Fibroblast of mammary gland (primary cell): ENCODE measurements at regions not wholly inside any gene's neighbourhood (a gene's known extent, or its start where the extent isn't known, plus 50 kb on each side); places are given as distances from the start of the nearest gene placed in this dataset.

Source experiments
- DNase-seq: peaks from one replicate; pipeline ENCODE4 v3.0.0-alpha.2; 2010; ENCODE audit warnings: low read depth
- H3K4me3 ChIP-seq: 2 replicates; pipeline ENCODE4 v1.5.1; 2011; ENCODE audit warnings: low read depth, mild to moderate bottlenecking, low read length, moderate library complexity; ENCODE audit not compliant: control insufficient read depth
- CTCF ChIP-seq: conservative IDR thresholded peaks from 2 replicates; pipeline ENCODE4 v1.5.1; 2011; ENCODE audit warnings: low read depth, low read length, inconsistent platforms; ENCODE audit not compliant: control insufficient read depth, insufficient read depth

GRCh38 chr16:17947637-17948036 lies 388.9 kb downstream of the NPIPA8 start:
- no peak for DNase-seq
- TF ChIP-seq CTCF, result no peak
- H3K4me3 ChIP-seq, result no peak overlapping the region

GRCh38 chr16:17947165-17947564 lies 389.4 kb downstream of the NPIPA8 start:
- no peak for DNase-seq
- TF ChIP-seq CTCF, result no peak
- H3K4me3 ChIP-seq, result no peak overlapping the region

- TF ChIP-seq CTCF, result no peak
- H3K4me3 ChIP-seq, result no peak overlapping the region
- DNase-seq, result peak; percentile 29
These were observed 391.4 kb downstream of the NPIPA8 start for GRCh38 chr16:17945080-17945601.

- no peak for DNase-seq
- no peak for TF ChIP-seq CTCF
- H3K4me3 ChIP-seq, result no peak overlapping the region
These were observed 392.2 kb downstream of the NPIPA8 start for GRCh38 chr16:17944345-17944744.

GRCh38 chr16:17942067-17942466 lies 394.5 kb downstream of the NPIPA8 start:
- TF ChIP-seq CTCF, result no peak
- no peak overlapping the region for H3K4me3 ChIP-seq
- DNase-seq, result no peak

GRCh38 chr16:17940584-17941364 lies 395.8 kb downstream of the NPIPA8 start:
- no peak overlapping the region for H3K4me3 ChIP-seq
- no peak for DNase-seq
- TF ChIP-seq CTCF, result no peak
